Bronchial epithelial cell (primary cell): ENCODE measurements at regions not wholly inside any gene's neighbourhood (a gene's known extent, or its start where the extent isn't known, plus 50 kb on each side); places are given as distances from the start of the nearest gene placed in this dataset.

Experiments
- DNase-seq: peaks from one replicate; pipeline ENCODE4 v3.0.0-alpha.2; 2010; ENCODE audit warnings: low read depth
- FAIRE-seq: peaks from 2 replicates; lab custom pipeline; 2011; peaks lifted over from hg19 to GRCh38; lab: Jason Lieb, UNC
- H3K27me3 ChIP-seq: 2 replicates; pipeline ENCODE4 v1.5.1; 2011; ENCODE audit warnings: low read length; ENCODE audit not compliant: control insufficient read depth, insufficient read depth
- H3K36me3 ChIP-seq: 2 replicates; pipeline ENCODE4 v1.5.1; 2011; ENCODE audit warnings: low read length; ENCODE audit not compliant: control insufficient read depth, insufficient read depth
- H3K4me3 ChIP-seq: 2 replicates; pipeline ENCODE4 v1.5.1; 2011; ENCODE audit warnings: mild to moderate bottlenecking, low read depth, low read length, control low read depth
- TF ChIP-seq, protein P1 (sequence below): IDR thresholded peaks from 2 replicates; pipeline ENCODE4 v1.5.1; 2011; ENCODE audit warnings: mild to moderate bottlenecking, moderate library complexity, low read length, control low read depth, inconsistent platforms; ENCODE audit not compliant: insufficient read depth, severe bottlenecking

DNA sequence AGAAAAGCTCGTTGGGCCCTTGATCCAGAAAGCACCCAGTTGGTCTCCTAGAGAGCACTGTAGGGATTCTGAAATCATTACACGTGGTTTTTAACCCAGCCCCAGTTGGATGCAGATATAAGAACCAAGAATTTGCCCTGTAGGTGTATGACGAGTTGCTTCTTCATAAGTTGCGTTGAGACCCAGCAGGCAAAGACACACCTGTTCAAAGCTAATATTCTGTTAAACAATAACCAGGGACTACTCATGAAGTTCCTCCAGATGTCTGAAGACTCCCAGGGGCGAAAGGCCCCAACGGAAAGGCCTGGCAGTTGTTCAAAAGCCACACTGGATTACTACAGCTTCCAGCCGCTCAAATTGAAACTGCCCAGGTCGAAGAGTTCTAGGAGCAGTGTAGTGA, 88.6 kb upstream of the HNRNPU start:
- H3K4me3 ChIP-seq = no peak overlapping the region
- no peaks in the 10 kb centered on the region for H3K27me3 ChIP-seq
- DNase-seq = peak; percentile 55
- TF ChIP-seq, protein P1, sequence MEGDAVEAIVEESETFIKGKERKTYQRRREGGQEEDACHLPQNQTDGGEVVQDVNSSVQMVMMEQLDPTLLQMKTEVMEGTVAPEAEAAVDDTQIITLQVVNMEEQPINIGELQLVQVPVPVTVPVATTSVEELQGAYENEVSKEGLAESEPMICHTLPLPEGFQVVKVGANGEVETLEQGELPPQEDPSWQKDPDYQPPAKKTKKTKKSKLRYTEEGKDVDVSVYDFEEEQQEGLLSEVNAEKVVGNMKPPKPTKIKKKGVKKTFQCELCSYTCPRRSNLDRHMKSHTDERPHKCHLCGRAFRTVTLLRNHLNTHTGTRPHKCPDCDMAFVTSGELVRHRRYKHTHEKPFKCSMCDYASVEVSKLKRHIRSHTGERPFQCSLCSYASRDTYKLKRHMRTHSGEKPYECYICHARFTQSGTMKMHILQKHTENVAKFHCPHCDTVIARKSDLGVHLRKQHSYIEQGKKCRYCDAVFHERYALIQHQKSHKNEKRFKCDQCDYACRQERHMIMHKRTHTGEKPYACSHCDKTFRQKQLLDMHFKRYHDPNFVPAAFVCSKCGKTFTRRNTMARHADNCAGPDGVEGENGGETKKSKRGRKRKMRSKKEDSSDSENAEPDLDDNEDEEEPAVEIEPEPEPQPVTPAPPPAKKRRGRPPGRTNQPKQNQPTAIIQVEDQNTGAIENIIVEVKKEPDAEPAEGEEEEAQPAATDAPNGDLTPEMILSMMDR = no peak
- no peak for FAIRE-seq
- H3K36me3 ChIP-seq = no peaks in the 10 kb centered on the region

DNA sequence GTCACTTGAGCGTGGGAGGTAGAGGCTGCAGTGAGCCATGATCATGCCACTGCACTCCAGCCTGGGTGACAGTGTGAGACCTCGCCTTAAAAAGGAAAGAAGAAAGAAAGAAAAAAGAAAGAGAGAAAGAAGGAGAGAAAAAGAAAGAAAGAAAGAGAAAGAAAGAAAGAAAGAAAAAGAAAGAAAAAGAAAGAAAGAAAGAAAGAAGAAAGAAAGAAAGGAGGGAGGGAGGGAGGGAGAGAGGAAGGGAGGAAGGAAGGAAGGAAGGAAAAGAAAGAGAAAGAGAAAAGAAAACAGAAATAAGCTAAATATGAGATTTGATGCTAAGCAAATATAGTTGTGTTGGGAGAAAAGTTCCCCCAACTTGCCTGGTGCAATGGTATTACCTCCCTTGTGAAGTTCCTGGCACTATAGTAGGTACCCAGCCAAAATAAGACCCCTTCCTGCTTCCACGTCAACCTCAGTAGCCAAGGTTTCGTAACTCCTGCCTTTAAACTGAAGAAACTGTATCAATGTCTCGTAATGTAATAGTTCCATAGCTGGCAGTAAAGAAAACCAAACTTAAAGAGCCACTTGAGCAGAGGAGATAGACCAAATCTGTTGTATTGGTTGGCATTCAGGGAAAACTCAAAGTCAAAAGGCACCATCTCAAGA, 88.1 kb upstream of the HNRNPU start:
- Histone ChIP-seq H3K36me3 (no peaks in the 10 kb centered on the region), H3K27me3 (no peaks in the 10 kb centered on the region), H3K4me3 (no peak overlapping the region)
- FAIRE-seq = no peak
- TF ChIP-seq, protein P1 = no peak
- no peak for DNase-seq

DNA sequence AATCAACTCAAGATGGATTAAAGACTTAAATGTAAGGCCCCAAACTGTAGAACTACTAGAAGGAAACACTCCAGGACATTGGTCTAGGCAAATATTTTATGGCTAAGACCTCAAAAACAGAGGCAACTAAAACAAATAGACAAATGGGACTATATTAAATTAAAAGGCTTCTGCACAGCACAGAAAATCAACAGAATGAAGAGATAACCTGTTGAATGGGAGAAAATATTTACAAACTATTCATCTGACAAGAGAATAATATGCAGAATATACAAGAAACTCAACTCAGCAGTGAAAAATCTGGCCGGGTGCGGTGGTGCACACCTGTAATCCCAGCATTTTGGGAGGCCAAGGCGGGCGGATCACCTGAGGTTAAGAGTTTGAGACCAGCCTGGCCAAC, 84.1 kb upstream of the HNRNPU start:
- Histone ChIP-seq H3K4me3 (no peak overlapping the region), H3K27me3 (no peaks in the 10 kb centered on the region), H3K36me3 (no peaks in the 10 kb centered on the region)
- DNase-seq = no peak
- TF ChIP-seq, protein P1 = no peak
- no peak for FAIRE-seq

DNA sequence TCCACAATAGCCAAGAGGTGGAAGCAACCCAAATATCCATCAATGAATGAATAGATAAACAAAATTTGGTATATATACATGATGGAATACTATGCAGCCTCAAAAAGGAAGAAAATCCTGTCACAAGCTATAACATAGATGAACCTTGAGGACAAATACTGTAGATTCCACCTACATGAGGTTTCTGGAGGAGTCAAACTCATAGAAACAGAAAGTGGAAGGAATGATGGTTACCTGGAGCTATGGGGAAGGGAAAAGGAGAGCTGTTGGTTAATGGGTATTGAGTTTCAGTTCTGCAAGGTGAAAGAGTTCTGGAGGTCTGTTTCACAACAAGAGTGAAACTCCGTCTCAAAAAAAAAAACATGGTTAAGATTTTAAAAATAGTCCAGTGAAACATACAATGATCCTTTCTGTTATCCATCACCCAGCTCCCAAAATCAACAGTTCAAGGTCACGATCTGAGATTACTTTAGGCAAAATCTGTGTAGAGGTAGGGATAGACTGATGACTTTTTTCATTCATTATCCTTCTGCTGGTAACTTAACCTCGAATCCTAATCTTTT, 80.8 kb upstream of the HNRNPU start:
- no peak for DNase-seq
- TF ChIP-seq, protein P1 = no peak
- Histone ChIP-seq H3K27me3 (no peaks in the 10 kb centered on the region), H3K36me3 (no peaks in the 10 kb centered on the region), H3K4me3 (no peak overlapping the region)
- FAIRE-seq = no peak

DNA sequence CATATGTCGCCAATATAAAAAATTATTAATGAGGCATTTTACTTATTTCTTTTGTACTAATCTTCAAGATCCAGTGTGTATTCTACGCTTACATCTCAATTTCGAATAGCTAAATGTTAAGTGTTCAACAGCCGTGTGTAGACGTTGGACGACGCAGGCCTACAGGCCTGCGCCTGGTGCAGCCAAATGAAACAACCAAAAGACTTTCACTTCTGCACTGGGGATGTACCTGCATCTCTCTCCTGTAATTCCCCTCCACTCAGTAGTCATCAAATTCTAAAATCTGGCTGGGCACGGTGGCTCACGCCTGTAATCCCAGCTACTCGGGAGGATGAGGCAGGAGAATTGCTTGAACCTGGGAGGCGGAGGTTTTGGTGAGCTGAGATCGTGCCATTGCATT, 76.8 kb upstream of the HNRNPU start:
- Histone ChIP-seq H3K27me3 (no peaks in the 10 kb centered on the region), H3K4me3 (no peak overlapping the region), H3K36me3 (no peaks in the 10 kb centered on the region)
- TF ChIP-seq, protein P1 = no peak
- DNase-seq (no peak), FAIRE-seq (no peak)

DNA sequence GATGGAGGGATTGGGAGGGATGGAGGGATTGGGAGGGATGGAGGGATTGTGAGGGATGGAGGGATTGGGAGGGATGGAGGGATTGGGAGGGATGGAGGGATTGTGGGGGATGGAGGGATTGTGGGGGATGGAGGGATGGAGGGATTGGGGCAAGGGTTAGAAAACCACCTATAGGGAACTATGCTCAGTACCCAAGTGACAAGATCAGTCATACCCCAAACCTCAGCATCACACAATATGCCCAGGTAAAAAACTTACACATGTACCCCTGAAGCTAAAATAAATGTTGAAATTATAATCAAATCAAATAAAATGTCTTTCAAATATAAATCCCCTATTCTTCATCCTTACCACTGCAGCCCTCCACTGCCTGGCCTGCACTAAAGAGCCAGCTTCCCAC, 72.8 kb upstream of the HNRNPU start:
- DNase-seq = no peak
- Histone ChIP-seq H3K27me3 (no peaks in the 10 kb centered on the region), H3K36me3 (no peaks in the 10 kb centered on the region), H3K4me3 (no peak overlapping the region)
- FAIRE-seq = no peak
- TF ChIP-seq, protein P1 = no peak
